Glutamatergic neuron (in vitro differentiated cells): ENCODE measurements at regions not wholly inside any gene's neighbourhood (a gene's known extent, or its start where the extent isn't known, plus 50 kb on each side); places are given as distances from the start of the nearest gene placed in this dataset.

Experiments used
- DNase-seq: peaks from one replicate; pipeline ENCODE4 v3.0.0; 2022
- H3K27ac Mint-ChIP-seq: one replicate; pipeline ENCODE4 v1.8.0; 2020; ENCODE audit warnings: mild to moderate bottlenecking, mixed read lengths, inconsistent platforms; ENCODE audit not compliant: unreplicated experiment
- H3K27me3 Mint-ChIP-seq: one replicate; pipeline ENCODE4 v1.8.0; 2020; ENCODE audit warnings: mild to moderate bottlenecking, moderate library complexity, mixed read lengths, inconsistent platforms; ENCODE audit not compliant: unreplicated experiment
- H3K36me3 Mint-ChIP-seq: one replicate; pipeline ENCODE4 v1.8.0; 2020; ENCODE audit warnings: mild to moderate bottlenecking, mixed read lengths, inconsistent platforms; ENCODE audit not compliant: unreplicated experiment
- H3K4me1 Mint-ChIP-seq: one replicate; pipeline ENCODE4 v1.8.0; 2020; ENCODE audit warnings: mild to moderate bottlenecking, low read depth, mixed read lengths, inconsistent platforms; ENCODE audit not compliant: unreplicated experiment
- H3K4me3 Mint-ChIP-seq: one replicate; pipeline ENCODE4 v1.8.0; 2020; ENCODE audit warnings: mild to moderate bottlenecking, mixed read lengths, inconsistent platforms; ENCODE audit not compliant: unreplicated experiment
- H3K9me3 Mint-ChIP-seq: one replicate; pipeline ENCODE4 v1.8.0; 2020; ENCODE audit warnings: mild to moderate bottlenecking, moderate library complexity, mixed read lengths, inconsistent platforms; ENCODE audit not compliant: unreplicated experiment
- CTCF ChIP-seq: fragments of 200-600 bp; sonication (generic); IDR thresholded peaks from one replicate; pipeline ENCODE4 v1.5.0; 2021; ENCODE audit not compliant: partially characterized antibody, unreplicated experiment

- DNase-seq = no peak
- H3K4me3 Mint-ChIP-seq = peak overlapping the region; percentile 47
- H3K36me3 Mint-ChIP-seq = no peaks in the 10 kb centered on the region
- H3K9me3 Mint-ChIP-seq = peaks cover 6% of the 10 kb centered on the region
- TF ChIP-seq CTCF = no peak
- H3K27me3 Mint-ChIP-seq = peaks cover 4% of the 10 kb centered on the region
- H3K4me1 Mint-ChIP-seq = peaks cover 42% of the 10 kb centered on the region
- H3K27ac Mint-ChIP-seq = peak overlapping the region; percentile 88
Observed at GRCh38 chr17:83176623-83177583, 97.5 kb downstream of the METRNL start.

GRCh38 chr17:83177611-83178532 is 98.5 kb downstream of the METRNL start:
- peak overlapping the region; percentile 88 for H3K27ac Mint-ChIP-seq
- H3K36me3 Mint-ChIP-seq = no peaks in the 10 kb centered on the region
- H3K4me3 Mint-ChIP-seq = peak overlapping the region; percentile 47
- peaks cover 6% of the 10 kb centered on the region for H3K9me3 Mint-ChIP-seq
- TF ChIP-seq CTCF = no peak
- peak; percentile 52 for DNase-seq
- peaks cover 4% of the 10 kb centered on the region for H3K27me3 Mint-ChIP-seq
- peaks cover 47% of the 10 kb centered on the region for H3K4me1 Mint-ChIP-seq

GRCh38 chr17:83178533-83179304 is 99.3 kb downstream of the METRNL start:
- peaks cover 54% of the 10 kb centered on the region for H3K4me1 Mint-ChIP-seq
- no peaks in the 10 kb centered on the region for H3K36me3 Mint-ChIP-seq
- H3K4me3 Mint-ChIP-seq = no peak overlapping the region
- H3K27me3 Mint-ChIP-seq = peaks cover 4% of the 10 kb centered on the region
- no peak for TF ChIP-seq CTCF
- H3K27ac Mint-ChIP-seq = peak overlapping the region; percentile 88
- DNase-seq = peak; percentile 67
- H3K9me3 Mint-ChIP-seq = peaks cover 4% of the 10 kb centered on the region

- H3K27me3 Mint-ChIP-seq = peaks cover 4% of the 10 kb centered on the region
- no peak overlapping the region for H3K4me3 Mint-ChIP-seq
- H3K4me1 Mint-ChIP-seq = peaks cover 54% of the 10 kb centered on the region
- H3K9me3 Mint-ChIP-seq = peaks cover 4% of the 10 kb centered on the region
- no peak for DNase-seq
- no peak for TF ChIP-seq CTCF
- no peaks in the 10 kb centered on the region for H3K36me3 Mint-ChIP-seq
- H3K27ac Mint-ChIP-seq = peak overlapping the region; percentile 83
Observed at GRCh38 chr17:83179374-83179773, 100.0 kb downstream of the METRNL start.
